ENCODE measurements at regions not wholly inside any gene's neighbourhood (a gene's known extent, or its start where the extent isn't known, plus 50 kb on each side); places are given as distances from the start of the nearest gene placed in this dataset.

- Histone ChIP-seq H3K4me1 (ENCODE audit: low read depth) (no peaks in the 10 kb centered on the region), H3K9me3 (no peaks in the 10 kb centered on the region), H3K4me3 (no peak overlapping the region), H3K36me3 (ENCODE audit: low read depth) (no peaks in the 10 kb centered on the region)
- ATAC-seq = no peak
- intact Hi-C loops (cut with DNase I, micrococcal nuclease) = no loop called here
- no peak for DNase-seq
- no peak for TF ChIP-seq CTCF (IDR thresholded peaks at IDR 0.05)
Observed at GRCh38 chr2:146258071-146258470, 1586.8 kb upstream of the ACVR2A start.

DNA sequence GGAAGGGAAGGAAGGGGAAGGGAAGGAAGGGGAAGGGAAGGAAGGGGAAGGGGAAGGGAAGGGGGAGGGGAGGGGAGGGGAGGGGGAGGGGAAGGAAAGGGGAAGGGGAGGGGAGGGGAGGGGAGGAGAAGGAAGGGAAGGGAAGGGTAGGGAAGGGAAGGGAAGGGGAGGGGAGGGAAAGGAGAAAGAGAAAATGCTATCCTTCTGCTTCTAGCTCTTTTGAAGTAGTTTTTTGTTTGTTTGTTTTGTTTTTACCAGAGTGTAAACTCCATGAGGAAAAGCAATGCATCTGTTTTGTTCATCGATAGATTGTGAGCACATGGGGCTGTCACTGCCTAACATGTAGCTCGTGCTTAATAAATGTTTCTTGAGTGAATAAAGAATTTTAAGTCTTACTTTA is 1592.7 kb upstream of the ACVR2A start:
- TF ChIP-seq CTCF (IDR thresholded peaks at IDR 0.05) = no peak
- intact Hi-C loops (cut with DNase I, micrococcal nuclease) = no loop called here
- H3K4me1 ChIP-seq (ENCODE audit: low read depth) = no peaks in the 10 kb centered on the region
- ATAC-seq (no peak), DNase-seq (no peak)
- no peaks in the 10 kb centered on the region for H3K9me3 ChIP-seq
- H3K36me3 ChIP-seq (ENCODE audit: low read depth) = no peaks in the 10 kb centered on the region
- no peak overlapping the region for H3K4me3 ChIP-seq

GRCh38 chr2:146251328-146251727 is 1593.5 kb upstream of the ACVR2A start:
- ATAC-seq (no peak), DNase-seq (no peak)
- TF ChIP-seq CTCF (IDR thresholded peaks at IDR 0.05) = no peak
- Histone ChIP-seq H3K9me3 (no peaks in the 10 kb centered on the region), H3K4me1 (ENCODE audit: low read depth) (no peaks in the 10 kb centered on the region), H3K4me3 (no peak overlapping the region), H3K36me3 (ENCODE audit: low read depth) (no peaks in the 10 kb centered on the region)
- intact Hi-C loops (cut with DNase I, micrococcal nuclease) = no loop called here

DNA sequence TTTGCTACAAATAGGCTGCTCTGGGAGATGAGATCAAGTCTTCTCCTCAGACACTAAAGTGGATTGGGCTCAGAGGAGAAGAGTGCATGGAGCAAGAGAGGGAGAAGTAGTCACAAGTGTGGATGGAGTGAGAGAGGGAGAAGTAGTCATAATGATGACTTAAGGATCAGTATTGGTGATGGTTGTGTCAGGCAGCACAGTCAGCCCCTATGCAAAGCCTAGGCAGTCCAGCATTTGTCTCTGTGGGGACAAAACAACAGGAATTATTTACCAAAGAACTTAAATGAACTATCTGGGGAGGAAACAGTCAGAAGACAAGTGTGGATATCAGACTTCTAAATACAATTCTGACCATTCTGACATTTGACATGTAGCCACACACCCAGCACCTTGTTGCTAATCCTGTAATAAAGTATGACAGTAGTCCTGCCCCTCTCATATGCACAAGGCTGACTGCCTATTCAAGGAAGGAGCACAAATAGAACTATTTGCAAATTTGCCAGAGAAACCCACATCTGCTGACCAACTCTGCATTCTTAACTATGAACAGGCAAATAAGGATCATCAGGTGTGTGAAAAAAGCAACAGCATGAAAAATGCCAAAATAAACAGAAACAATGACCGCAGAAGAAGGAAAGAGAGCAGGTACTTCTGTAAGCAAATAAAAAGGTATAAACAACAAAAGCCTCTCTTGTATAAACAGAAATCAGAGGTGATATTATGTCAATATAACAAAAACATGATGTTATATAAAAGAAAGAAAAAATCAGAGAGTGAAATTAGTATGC is 1597.9 kb upstream of the ACVR2A start:
- ATAC-seq = no peak
- intact Hi-C loops (cut with DNase I, micrococcal nuclease) = no loop called here

GRCh38 chr2:146246002-146246735 is 1598.7 kb upstream of the ACVR2A start:
- no peaks in the 10 kb centered on the region for H3K9me3 ChIP-seq
- H3K36me3 ChIP-seq (ENCODE audit: low read depth) = no peaks in the 10 kb centered on the region
- DNase-seq (no peak), ATAC-seq (no peak)
- TF ChIP-seq CTCF (IDR thresholded peaks at IDR 0.05) = no peak
- no peaks in the 10 kb centered on the region for H3K4me1 ChIP-seq (ENCODE audit: low read depth)
- intact Hi-C loops (cut with DNase I, micrococcal nuclease) = no loop called here
- H3K4me3 ChIP-seq = no peak overlapping the region

More for the DNA sequence above, 1597.9 kb upstream of the ACVR2A start:
- Histone ChIP-seq H3K36me3 (ENCODE audit: low read depth) (no peaks in the 10 kb centered on the region), H3K4me1 (ENCODE audit: low read depth) (no peaks in the 10 kb centered on the region), H3K4me3 (no peak overlapping the region), H3K9me3 (no peaks in the 10 kb centered on the region)
- no peak for TF ChIP-seq CTCF (IDR thresholded peaks at IDR 0.05)
- DNase-seq = no peak

All from mucosa of descending colon (tissue), 3 donors.